WTC11 (cell line): ENCODE measurements at regions not wholly inside any gene's neighbourhood (a gene's known extent, or its start where the extent isn't known, plus 50 kb on each side); places are given as distances from the start of the nearest gene placed in this dataset.

ENCODE experiments used
- ATAC-seq: fragments of 200-7000 bp; cut with Tn5 transposase; 2 replicates; pipeline ENCODE4 v1.10.0; 2021; ENCODE audit warnings: mild to moderate bottlenecking, moderate library complexity
- CTCF ChIA-PET: fragments of 300-600 bp; sonication (Branson Sonifier 250); formaldehyde crosslinking; loops from one replicate; lab custom pipeline; 2021; ENCODE audit warnings: antibody characterized with exemption; lab: Charles Lee
- POLR2A ChIA-PET: fragments of 350-600 bp; sonication (Branson Sonifier 250); formaldehyde crosslinking; loops from one replicate; lab custom pipeline; 2021; ENCODE audit warnings: antibody characterized with exemption; lab: Charles Lee
- DNase-seq: peaks from one replicate; pipeline ENCODE4 v3.0.0; 2021; ENCODE audit warnings: low spot score
- H3K27ac Mint-ChIP-seq: 2 replicates; pipeline ENCODE4 v1.8.0; 2021; ENCODE audit warnings: mixed read lengths
- H3K27me3 Mint-ChIP-seq: 2 replicates; pipeline ENCODE4 v1.8.0; 2021; ENCODE audit warnings: low read depth, mild to moderate bottlenecking, moderate library complexity, mixed read lengths
- H3K36me3 Mint-ChIP-seq: 2 replicates; pipeline ENCODE4 v1.8.0; 2021; ENCODE audit warnings: mixed read lengths
- H3K4me1 Mint-ChIP-seq: 2 replicates; pipeline ENCODE4 v1.8.0; 2022; ENCODE audit warnings: mixed read lengths
- H3K4me3 Mint-ChIP-seq: 2 replicates; pipeline ENCODE4 v1.8.0; 2021; ENCODE audit warnings: mild to moderate bottlenecking, moderate library complexity, mixed read lengths
- H3K9me3 Mint-ChIP-seq: 2 replicates; pipeline ENCODE4 v1.8.0; 2021; ENCODE audit warnings: mixed read lengths
- CREB1 ChIP-seq: sonication (generic); formaldehyde crosslinking; IDR thresholded peaks from 2 replicates; pipeline ENCODE4 v1.8.0; 2023; ENCODE audit warnings: mild to moderate bottlenecking, missing genetic modification reagents
- EMX1 ChIP-seq: fragments of 250-450 bp; sonication (Bioruptor Pico); IDR thresholded peaks from 2 replicates; pipeline ENCODE4 v1.8.0; 2021; ENCODE audit warnings: mild to moderate bottlenecking
- ESRRA ChIP-seq: sonication (generic); formaldehyde crosslinking; IDR thresholded peaks from 2 replicates; pipeline ENCODE4 v1.8.1; 2022; ENCODE audit warnings: mild to moderate bottlenecking, missing genetic modification reagents, borderline replicate concordance
- ETV6 ChIP-seq: sonication (generic); formaldehyde crosslinking; IDR thresholded peaks from 2 replicates; pipeline ENCODE4 v1.8.1; 2022; ENCODE audit warnings: mild to moderate bottlenecking, missing genetic modification reagents
- FOXJ3 ChIP-seq: sonication (generic); formaldehyde crosslinking; IDR thresholded peaks from 2 replicates; pipeline ENCODE4 v1.9.0; 2021; ENCODE audit warnings: missing genetic modification reagents, mild to moderate bottlenecking, borderline replicate concordance
- FOXK1 ChIP-seq: sonication (generic); formaldehyde crosslinking; IDR thresholded peaks from 2 replicates; pipeline ENCODE4 v1.8.0; 2022; ENCODE audit warnings: mild to moderate bottlenecking, moderate library complexity, missing genetic modification reagents
- GRHL2 ChIP-seq: fragments of 250-450 bp; sonication (Bioruptor Pico); IDR thresholded peaks from 2 replicates; pipeline ENCODE4 v1.8.0; 2022; ENCODE audit warnings: mild to moderate bottlenecking, moderate library complexity; ENCODE audit not compliant: insufficient replicate concordance, severe bottlenecking
- PRRX2 ChIP-seq: fragments of 250-450 bp; sonication (Bioruptor Pico); IDR thresholded peaks from 2 replicates; pipeline ENCODE4 v1.8.0; 2021; ENCODE audit warnings: mild to moderate bottlenecking
- SMAD3 ChIP-seq: sonication (generic); formaldehyde crosslinking; IDR thresholded peaks from 2 replicates; pipeline ENCODE4 v1.8.0; 2022; ENCODE audit warnings: missing genetic modification reagents, mild to moderate bottlenecking, borderline replicate concordance
- TEAD1 ChIP-seq: sonication (generic); formaldehyde crosslinking; IDR thresholded peaks from 2 replicates; pipeline ENCODE4 v1.8.0; 2022; ENCODE audit warnings: mild to moderate bottlenecking, missing genetic modification reagents
- TP53 ChIP-seq: sonication (generic); formaldehyde crosslinking; IDR thresholded peaks from 2 replicates; pipeline ENCODE4 v1.8.1; 2023; ENCODE audit warnings: mild to moderate bottlenecking, missing genetic modification reagents
- ZNF317 ChIP-seq: sonication (generic); formaldehyde crosslinking; IDR thresholded peaks from 2 replicates; pipeline ENCODE4 v1.8.1; 2023; ENCODE audit warnings: low read depth, mild to moderate bottlenecking, moderate library complexity, missing genetic modification reagents, borderline replicate concordance
- ZNF396 ChIP-seq: fragments of 250-450 bp; sonication (Bioruptor Pico); IDR thresholded peaks from 2 replicates; pipeline ENCODE4 v1.8.0; 2021; ENCODE audit warnings: mild to moderate bottlenecking, moderate library complexity, borderline replicate concordance
- TF ChIP-seq, protein P1 (sequence below): sonication (generic); formaldehyde crosslinking; IDR thresholded peaks from 2 replicates; pipeline ENCODE4 v1.8.1; 2022; ENCODE audit warnings: missing genetic modification reagents, borderline replicate concordance
- TF ChIP-seq, protein P2 (sequence below): fragments of 250-450 bp; sonication (Bioruptor Pico); IDR thresholded peaks from 2 replicates; pipeline ENCODE4 v2.1.2; 2022; ENCODE audit warnings: mild to moderate bottlenecking, moderate library complexity
- TF ChIP-seq, protein P3 (sequence below): sonication (generic); formaldehyde crosslinking; IDR thresholded peaks from 2 replicates; pipeline ENCODE4 v1.8.0; 2022; ENCODE audit warnings: mild to moderate bottlenecking, missing genetic modification reagents
- TF ChIP-seq, protein P4 (sequence below): fragments of 250-450 bp; sonication (Bioruptor Pico); IDR thresholded peaks from 2 replicates; pipeline ENCODE4 v1.9.0; 2021; ENCODE audit warnings: mild to moderate bottlenecking
- TF ChIP-seq, protein P5 (sequence below): sonication (generic); formaldehyde crosslinking; IDR thresholded peaks from 2 replicates; pipeline ENCODE4 v1.8.1; 2023; ENCODE audit warnings: mild to moderate bottlenecking, moderate library complexity, missing genetic modification reagents

DNA sequence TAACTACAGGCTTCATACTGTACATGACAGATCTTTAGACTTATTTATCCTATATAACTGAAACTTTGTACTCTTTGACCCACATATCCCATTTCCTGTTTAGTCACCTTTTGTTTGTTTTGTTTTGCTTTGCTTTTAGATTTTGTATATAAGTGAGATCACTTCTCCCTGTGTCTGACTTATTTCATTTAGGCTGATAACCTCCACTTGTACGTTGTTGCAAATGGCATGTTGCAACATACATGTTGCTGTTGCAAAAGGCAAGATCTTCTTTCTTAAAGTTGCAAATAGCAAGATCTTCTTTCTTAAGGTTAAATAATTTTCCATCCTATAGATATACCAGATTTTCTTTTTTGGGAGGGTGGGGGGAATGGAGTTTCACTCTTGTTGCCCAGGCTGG lies 341.5 kb downstream of the OTUD1 start:
- DNase-seq: no peak
- ATAC-seq: no peak
- ChIA-PET POLR2A (no interaction called here), CTCF (no interaction called here)
- Mint-ChIP-seq H3K4me1 (no peaks in the 10 kb centered on the region), H3K4me3 (no peak overlapping the region), H3K36me3 (no peaks in the 10 kb centered on the region), H3K27ac (no peak overlapping the region), H3K9me3 (no peaks in the 10 kb centered on the region), H3K27me3 (no peaks in the 10 kb centered on the region)
- TF ChIP-seq PRRX2: no peak
- no peak for TF ChIP-seq FOXJ3
- TF ChIP-seq, protein P1, sequence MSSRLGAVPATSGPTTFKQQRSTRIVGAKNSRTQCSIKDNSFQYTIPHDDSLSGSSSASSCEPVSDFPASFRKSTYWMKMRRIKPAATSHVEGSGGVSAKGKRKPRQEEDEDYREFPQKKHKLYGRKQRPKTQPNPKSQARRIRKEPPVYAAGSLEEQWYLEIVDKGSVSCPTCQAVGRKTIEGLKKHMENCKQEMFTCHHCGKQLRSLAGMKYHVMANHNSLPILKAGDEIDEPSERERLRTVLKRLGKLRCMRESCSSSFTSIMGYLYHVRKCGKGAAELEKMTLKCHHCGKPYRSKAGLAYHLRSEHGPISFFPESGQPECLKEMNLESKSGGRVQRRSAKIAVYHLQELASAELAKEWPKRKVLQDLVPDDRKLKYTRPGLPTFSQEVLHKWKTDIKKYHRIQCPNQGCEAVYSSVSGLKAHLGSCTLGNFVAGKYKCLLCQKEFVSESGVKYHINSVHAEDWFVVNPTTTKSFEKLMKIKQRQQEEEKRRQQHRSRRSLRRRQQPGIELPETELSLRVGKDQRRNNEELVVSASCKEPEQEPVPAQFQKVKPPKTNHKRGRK (CRISPR knock-in tag): no peak
- no peak for TF ChIP-seq ZNF317 (CRISPR knock-in tag)
- no peak for TF ChIP-seq ETV6 (CRISPR knock-in tag)

DNA sequence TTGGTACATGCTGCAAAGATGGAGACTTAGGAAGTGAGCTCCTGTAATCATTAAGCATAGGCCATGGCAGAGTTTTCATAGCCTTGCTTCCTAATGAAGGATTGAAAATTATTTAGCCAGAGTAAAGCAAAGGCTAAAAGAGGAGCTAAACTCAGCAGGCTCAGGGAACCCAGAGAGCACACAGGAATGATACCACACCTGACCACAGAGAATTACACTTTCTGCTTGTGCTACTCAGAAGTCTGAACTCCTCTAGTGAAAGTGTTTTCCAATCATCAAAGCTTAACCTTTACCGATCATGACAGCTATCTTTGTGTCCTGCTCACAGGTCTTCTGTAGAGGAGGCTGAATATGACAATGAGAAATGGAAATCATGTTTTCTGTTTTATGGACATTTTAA lies 347.7 kb downstream of the OTUD1 start:
- no peaks in the 10 kb centered on the region for H3K27me3 Mint-ChIP-seq
- no peak for TF ChIP-seq ZNF396 (CRISPR knock-in tag)
- no peak for TF ChIP-seq SMAD3
- TF ChIP-seq TEAD1: no peak
- TF ChIP-seq TP53 (CRISPR knock-in tag): no peak
- TF ChIP-seq, protein P2, sequence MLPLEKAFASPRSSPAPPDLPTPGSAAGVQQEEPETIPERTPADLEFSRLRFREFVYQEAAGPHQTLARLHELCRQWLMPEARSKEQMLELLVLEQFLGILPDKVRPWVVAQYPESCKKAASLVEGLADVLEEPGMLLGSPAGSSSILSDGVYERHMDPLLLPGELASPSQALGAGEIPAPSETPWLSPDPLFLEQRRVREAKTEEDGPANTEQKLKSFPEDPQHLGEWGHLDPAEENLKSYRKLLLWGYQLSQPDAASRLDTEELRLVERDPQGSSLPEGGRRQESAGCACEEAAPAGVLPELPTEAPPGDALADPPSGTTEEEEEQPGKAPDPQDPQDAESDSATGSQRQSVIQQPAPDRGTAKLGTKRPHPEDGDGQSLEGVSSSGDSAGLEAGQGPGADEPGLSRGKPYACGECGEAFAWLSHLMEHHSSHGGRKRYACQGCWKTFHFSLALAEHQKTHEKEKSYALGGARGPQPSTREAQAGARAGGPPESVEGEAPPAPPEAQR (CRISPR knock-in tag): no peak
- TF ChIP-seq, protein P3, sequence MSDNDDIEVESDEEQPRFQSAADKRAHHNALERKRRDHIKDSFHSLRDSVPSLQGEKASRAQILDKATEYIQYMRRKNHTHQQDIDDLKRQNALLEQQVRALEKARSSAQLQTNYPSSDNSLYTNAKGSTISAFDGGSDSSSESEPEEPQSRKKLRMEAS (CRISPR knock-in tag): no peak
- no peak for TF ChIP-seq CREB1 (CRISPR knock-in tag)
- TF ChIP-seq FOXK1 (CRISPR knock-in tag): no peak
- TF ChIP-seq, protein P4, sequence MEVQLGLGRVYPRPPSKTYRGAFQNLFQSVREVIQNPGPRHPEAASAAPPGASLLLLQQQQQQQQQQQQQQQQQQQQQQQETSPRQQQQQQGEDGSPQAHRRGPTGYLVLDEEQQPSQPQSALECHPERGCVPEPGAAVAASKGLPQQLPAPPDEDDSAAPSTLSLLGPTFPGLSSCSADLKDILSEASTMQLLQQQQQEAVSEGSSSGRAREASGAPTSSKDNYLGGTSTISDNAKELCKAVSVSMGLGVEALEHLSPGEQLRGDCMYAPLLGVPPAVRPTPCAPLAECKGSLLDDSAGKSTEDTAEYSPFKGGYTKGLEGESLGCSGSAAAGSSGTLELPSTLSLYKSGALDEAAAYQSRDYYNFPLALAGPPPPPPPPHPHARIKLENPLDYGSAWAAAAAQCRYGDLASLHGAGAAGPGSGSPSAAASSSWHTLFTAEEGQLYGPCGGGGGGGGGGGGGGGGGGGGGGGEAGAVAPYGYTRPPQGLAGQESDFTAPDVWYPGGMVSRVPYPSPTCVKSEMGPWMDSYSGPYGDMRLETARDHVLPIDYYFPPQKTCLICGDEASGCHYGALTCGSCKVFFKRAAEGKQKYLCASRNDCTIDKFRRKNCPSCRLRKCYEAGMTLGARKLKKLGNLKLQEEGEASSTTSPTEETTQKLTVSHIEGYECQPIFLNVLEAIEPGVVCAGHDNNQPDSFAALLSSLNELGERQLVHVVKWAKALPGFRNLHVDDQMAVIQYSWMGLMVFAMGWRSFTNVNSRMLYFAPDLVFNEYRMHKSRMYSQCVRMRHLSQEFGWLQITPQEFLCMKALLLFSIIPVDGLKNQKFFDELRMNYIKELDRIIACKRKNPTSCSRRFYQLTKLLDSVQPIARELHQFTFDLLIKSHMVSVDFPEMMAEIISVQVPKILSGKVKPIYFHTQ (CRISPR knock-in tag): no peak
- no peak for TF ChIP-seq ESRRA (CRISPR knock-in tag)
- no peak for TF ChIP-seq GRHL2 (CRISPR knock-in tag)
- no peak for TF ChIP-seq FOXJ3
- TF ChIP-seq, protein P5, sequence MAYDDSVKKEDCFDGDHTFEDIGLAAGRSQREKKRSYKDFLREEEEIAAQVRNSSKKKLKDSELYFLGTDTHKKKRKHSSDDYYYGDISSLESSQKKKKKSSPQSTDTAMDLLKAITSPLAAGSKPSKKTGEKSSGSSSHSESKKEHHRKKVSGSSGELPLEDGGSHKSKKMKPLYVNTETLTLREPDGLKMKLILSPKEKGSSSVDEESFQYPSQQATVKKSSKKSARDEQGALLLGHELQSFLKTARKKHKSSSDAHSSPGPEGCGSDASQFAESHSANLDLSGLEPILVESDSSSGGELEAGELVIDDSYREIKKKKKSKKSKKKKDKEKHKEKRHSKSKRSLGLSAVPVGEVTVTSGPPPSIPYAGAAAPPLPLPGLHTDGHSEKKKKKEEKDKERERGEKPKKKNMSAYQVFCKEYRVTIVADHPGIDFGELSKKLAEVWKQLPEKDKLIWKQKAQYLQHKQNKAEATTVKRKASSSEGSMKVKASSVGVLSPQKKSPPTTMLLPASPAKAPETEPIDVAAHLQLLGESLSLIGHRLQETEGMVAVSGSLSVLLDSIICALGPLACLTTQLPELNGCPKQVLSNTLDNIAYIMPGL (CRISPR knock-in tag): no peak
- TF ChIP-seq, protein P1 (CRISPR knock-in tag): no peak
- TF ChIP-seq EMX1 (CRISPR knock-in tag): no peak
- H3K36me3 Mint-ChIP-seq: no peaks in the 10 kb centered on the region
- H3K4me3 Mint-ChIP-seq: no peak overlapping the region
- H3K9me3 Mint-ChIP-seq: no peaks in the 10 kb centered on the region
- peaks cover 20% of the 10 kb centered on the region for H3K4me1 Mint-ChIP-seq
- CTCF ChIA-PET: no interaction called here
- H3K27ac Mint-ChIP-seq: no peak overlapping the region
- DNase-seq: no peak
- POLR2A ChIA-PET: no interaction called here
- no peak for ATAC-seq
